HG02840 (cell line): ENCODE measurements at regions not wholly inside any gene's neighbourhood (a gene's known extent, or its start where the extent isn't known, plus 50 kb on each side); places are given as distances from the start of the nearest gene placed in this dataset.
"Not testable (repeated sequence)": the region's sequence is repeated elsewhere in the genome, so short reads cannot be mapped to it uniquely, and the experiment has no call there.

Source experiments
- ATAC-seq: cut with Tn5 transposase; IDR thresholded peaks from one replicate; pipeline ENCODE4 v1.9.1; 2021; ENCODE audit warnings: mild to moderate bottlenecking, moderate library complexity, moderate number of reproducible peaks; ENCODE audit not compliant: unreplicated experiment, low FRiP score

DNA sequence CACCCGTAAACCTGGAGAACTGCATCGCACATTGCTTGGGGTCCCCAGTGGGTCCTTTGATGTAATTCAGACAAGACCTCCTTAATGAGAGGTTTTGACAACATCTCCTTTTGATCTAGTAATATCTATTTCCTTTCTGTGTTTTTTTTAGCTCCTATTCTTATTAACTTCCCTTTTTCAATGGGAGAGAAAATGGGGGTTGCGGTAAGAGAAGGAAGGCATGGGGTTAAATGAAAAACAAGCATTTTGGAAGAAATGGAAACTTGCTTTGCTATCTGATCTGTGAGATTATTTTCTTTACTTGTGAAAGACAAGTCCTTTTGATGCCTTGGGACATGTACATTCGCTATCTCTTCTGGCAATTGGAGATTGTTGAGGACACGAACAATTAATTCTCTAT, 418.6 kb upstream of the MAN1A1 start:
- no peak for ATAC-seq

GRCh38 chr6:119764927-119765681, 415.5 kb upstream of the MAN1A1 start:
- ATAC-seq: no peak

DNA sequence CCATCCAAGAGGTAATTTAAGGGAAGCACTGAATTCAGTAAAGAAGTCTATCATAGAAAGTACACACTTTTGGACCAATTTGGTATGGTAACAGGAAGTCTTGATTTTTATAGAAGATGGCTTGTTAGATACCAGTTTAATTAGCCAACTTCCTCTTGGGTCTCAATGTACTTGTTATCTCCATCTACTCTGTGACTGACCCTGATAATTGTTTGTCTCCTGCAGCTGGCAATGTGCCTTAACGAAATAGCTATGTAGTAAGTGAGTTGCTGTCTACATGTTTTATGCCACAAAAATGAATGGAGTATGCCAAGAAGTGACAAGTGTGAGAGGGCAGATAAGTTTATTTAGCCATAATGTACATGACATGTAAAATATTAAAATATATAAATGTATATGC, 410.5 kb upstream of the MAN1A1 start:
- ATAC-seq: no peak

DNA sequence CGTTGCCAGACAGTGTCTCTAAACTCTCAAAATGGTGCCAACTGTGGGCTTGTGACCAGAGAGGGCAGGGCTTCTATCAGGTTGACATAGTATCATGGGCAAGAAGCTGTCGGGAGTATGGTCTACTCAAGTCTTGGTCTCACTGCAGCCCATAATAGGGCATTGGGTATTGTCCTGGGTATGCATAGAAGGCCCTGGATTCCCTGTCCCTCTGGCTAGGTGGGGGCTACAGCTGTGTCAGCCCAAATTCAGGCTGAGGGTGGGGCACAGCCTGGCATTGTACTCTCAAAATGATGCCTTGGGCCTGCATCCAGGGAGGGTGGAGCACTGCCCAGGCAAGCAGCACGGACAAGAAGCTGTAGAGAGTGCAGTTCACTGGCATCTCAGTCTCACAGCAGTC, 408.8 kb upstream of the MAN1A1 start:
- no peak for ATAC-seq

- ATAC-seq: no peak
Measured at GRCh38 chr6:119757467-119757866, 407.9 kb upstream of the MAN1A1 start.

DNA sequence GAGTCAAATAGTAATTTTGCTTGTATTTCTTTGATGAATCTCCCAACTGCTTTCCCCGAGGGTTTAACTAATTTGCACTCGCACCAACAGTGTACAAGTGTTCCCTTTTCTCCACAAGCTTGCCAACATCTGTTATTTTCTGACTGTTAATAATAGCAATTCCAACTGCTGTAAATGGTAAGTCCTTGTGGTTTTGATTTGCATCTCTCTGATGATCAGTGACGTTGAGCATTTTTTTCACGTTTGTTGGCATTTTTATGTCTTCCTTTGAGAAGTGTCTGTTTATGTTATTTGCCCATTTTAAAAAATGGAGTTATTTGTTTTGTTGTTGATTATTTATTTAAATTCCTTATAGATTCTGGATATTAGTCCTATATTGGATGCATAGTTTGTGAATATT, 399.8 kb upstream of the MAN1A1 start:
- ATAC-seq: no peak

DNA sequence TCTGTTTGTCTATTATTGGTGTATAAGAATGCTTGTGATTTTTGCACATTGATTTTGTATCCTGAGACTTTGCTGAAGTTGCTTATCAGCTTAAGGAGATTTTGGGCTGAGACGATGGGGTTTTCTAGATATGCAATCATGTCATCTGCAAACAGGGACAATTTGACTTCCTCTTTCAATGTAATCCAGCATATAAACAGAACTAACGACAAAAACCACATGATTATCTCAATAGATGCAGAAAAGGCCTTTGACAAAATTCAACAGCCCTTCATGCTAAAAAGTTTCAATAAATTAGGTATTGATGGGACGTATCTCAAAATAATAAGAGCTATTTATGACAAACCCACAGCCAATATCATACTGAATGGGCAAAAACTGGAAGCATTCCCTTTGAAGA, 399.0 kb upstream of the MAN1A1 start:
- ATAC-seq: not testable (repeated sequence)

GRCh38 chr6:119742188-119742803, 392.7 kb upstream of the MAN1A1 start:
- peak; percentile 80 for ATAC-seq

- no peak for ATAC-seq
Measured at GRCh38 chr6:119739769-119740168, 390.2 kb upstream of the MAN1A1 start.

DNA sequence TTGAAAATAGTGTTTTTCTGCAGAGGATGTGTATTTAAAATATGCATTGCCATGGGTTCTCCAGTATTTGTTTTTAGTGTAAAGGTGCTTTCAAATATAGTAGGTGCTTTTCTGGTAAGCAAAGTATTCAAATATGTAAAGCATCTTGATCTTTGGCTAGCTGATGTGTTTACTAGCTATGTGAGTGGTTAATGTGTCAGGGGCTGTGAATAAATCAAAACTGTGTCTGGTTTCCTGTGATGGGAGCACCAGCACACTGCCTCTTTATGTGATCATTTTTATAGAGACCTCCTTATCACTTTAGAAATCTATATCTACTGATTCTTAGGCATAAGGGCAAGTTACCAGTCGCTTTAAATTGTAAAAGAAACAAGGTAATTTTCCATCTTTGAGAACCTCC, 388.9 kb upstream of the MAN1A1 start:
- no peak for ATAC-seq

DNA sequence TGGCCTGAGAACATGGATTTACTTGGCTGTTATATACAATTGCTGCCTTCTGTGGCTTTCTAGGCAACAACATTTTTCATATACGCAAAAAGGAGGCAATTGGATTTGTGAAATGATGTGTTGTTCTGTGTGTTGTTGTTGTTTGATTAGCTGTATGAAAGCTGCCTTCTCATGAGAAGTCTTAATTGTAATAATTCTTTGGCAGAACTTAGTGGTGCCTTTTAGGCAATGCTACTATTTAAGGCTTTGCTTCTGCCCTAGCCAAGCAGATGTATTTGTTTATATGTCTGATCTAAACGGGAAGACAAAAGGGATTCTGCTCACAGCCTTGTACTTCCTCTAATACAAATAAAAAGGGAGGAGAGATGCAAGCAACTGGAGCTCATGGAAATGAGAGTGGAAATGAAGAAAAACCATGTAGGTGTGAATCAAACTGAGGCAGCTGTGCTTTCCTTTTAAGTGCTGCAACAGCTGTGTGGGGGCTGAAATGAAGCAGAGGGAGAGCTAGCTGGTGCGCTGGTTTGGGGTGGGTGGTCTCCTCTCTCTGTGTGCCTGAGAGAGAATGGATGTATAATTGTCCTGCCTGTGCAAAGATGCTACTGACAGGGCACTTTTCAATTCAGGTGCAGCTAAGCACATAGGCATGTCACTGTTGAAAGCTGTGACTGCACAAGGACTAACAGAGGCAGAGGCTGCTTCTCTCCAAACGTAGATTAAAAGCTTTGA, 386.9 kb upstream of the MAN1A1 start:
- no peak for ATAC-seq

DNA sequence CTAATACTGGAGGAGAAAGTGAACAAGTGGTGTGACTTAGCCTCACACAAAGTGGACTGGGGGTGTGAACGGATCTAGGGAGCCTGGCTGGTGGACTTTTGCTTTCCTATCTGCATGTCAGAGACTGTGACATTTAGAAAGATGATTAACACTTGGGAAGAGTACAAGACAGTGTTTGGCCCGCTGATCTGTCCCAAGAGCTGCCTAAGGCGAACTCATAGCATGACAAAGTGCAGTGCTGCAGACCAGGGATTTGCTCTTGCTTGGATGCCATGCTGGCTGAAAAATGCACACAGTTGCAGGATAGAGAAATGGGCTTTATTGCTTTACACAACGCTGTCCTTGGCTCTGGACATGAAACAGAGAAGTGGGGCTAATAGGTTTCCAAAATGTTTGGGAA, 386.0 kb upstream of the MAN1A1 start:
- no peak for ATAC-seq

GRCh38 chr6:119734227-119734626, 384.7 kb upstream of the MAN1A1 start:
- no peak for ATAC-seq

- ATAC-seq: peak; percentile 63
Measured at GRCh38 chr6:119728935-119729334, 379.4 kb upstream of the MAN1A1 start.

DNA sequence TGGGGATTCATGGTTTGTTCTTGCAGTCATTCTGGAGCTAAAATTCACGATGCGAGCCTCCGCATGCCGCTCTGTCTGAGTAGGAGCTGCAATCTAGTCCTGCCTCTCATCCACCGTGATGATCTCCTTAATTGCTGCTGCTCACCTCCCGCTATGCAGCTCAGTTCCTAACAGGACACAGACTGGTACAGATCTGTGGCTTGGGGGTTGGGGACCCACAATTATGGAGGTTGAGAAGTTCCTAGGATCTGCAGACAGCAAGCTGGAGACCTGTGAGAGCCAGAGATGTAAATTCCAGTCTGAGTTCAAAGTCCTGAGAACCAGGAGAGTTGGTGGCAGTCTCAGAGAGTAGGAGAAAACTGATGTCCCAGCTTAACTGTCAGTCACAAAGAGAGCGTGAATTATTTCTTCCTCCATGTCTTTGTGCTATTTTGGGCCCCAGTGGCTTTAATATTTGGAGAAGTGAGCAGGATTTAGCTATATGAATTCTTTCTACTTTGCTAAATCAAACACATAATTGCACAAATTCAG, 378.7 kb upstream of the MAN1A1 start:
- no peak for ATAC-seq

- no peak for ATAC-seq
Measured at GRCh38 chr6:119727504-119728219, 378.1 kb upstream of the MAN1A1 start.

GRCh38 chr6:119726912-119727311, 377.4 kb upstream of the MAN1A1 start:
- not testable (repeated sequence) for ATAC-seq

GRCh38 chr6:119726086-119726485, 376.5 kb upstream of the MAN1A1 start:
- no peak for ATAC-seq

DNA sequence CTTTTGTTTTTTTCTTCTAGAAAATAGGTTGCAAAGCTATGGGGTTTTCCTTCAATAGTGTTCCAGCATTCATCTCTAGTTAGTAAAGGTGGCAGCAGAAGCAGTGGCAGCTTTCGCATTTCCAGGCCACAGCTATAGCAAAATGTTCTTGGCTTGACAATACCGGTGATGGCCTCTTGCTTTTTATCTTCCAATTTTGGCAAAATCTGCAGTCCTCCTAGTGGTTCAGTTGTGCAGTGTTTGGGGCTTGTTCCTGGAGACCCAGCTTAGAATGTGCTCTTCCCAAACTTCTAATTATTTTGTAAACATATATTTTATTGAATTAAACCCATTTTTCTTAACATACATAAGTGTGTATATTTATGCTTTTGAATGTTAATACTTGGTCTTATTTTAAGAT, 370.6 kb upstream of the MAN1A1 start:
- ATAC-seq: no peak

DNA sequence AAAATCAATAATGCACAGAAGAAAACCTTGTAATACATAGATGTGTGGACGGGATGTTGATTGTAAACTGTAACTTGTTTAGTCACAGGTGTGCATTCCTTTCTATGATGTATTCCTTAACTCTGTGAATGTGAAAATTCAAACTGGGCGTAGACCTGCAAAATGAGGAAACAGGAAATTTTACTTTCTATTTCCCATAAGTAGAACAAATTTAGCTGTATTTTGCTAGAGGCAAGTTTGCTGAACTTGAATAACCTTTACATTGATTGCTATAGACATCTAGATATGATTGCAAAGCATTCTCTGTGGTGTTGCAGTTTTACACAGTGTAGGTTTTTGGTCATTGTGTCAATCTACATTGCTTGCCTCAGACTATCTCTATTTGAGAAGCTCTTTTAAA, 368.4 kb upstream of the MAN1A1 start:
- ATAC-seq: no peak
